ENCODE measurements at regions not wholly inside any gene's neighbourhood (a gene's known extent, or its start where the extent isn't known, plus 50 kb on each side); places are given as distances from the start of the nearest gene placed in this dataset.
"Not testable (repeated sequence)": the region's sequence is repeated elsewhere in the genome, so short reads cannot be mapped to it uniquely, and the experiment has no call there.

GRCh38 chr1:207201534-207201933 is 97.5 kb downstream of the C4BPA start:
- TF ChIP-seq, protein P1, sequence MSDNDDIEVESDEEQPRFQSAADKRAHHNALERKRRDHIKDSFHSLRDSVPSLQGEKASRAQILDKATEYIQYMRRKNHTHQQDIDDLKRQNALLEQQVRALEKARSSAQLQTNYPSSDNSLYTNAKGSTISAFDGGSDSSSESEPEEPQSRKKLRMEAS (IDR thresholded peaks at IDR 0.05; ENCODE audit: low read depth, low read length) = not testable (repeated sequence)
- TF ChIP-seq EZH2 (IDR thresholded peaks at IDR 0.05; ENCODE audit: borderline replicate concordance, control insufficient read depth, low read depth, low read length); EP300 (IDR thresholded peaks at IDR 0.05; ENCODE audit: borderline replicate concordance in 1 of 2, control insufficient read depth in 1 of 2, low read depth in 2 of 2, low read length in 2 of 2); TARDBP (IDR thresholded peaks at IDR 0.05; ENCODE audit: borderline replicate concordance); CTCF (IDR thresholded peaks at IDR 0.05 in 2 of 3, conservative IDR thresholded peaks at IDR 0.05 in 1 of 3; ENCODE audit: control insufficient read depth in 2 of 3, extremely low read depth in 1 of 3, insufficient read depth in 1 of 3, low read depth in 3 of 3, low read length in 3 of 3); MTA3 (IDR thresholded peaks at IDR 0.05; ENCODE audit: borderline replicate concordance, low read length); RB1 (IDR thresholded peaks at IDR 0.05; ENCODE audit: borderline replicate concordance); E2F4 (IDR thresholded peaks at IDR 0.05; ENCODE audit: low read depth, low read length): not testable (repeated sequence)
- TF ChIP-seq, protein P2, sequence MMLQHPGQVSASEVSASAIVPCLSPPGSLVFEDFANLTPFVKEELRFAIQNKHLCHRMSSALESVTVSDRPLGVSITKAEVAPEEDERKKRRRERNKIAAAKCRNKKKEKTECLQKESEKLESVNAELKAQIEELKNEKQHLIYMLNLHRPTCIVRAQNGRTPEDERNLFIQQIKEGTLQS (IDR thresholded peaks at IDR 0.05; ENCODE audit: borderline replicate concordance, extremely low read depth, low read depth, low read length) = not testable (repeated sequence)

All from GM12878 (cell line).